ENCODE measurements at regions not wholly inside any gene's neighbourhood (a gene's known extent, or its start where the extent isn't known, plus 50 kb on each side); places are given as distances from the start of the nearest gene placed in this dataset.
"Not testable (repeated sequence)": the region's sequence is repeated elsewhere in the genome, so short reads cannot be mapped to it uniquely, and the experiment has no call there.

GRCh38 chr21:15472108-15473040, 257.4 kb upstream of the USP25 start:
- no peak for DNase-seq (ENCODE audit: low spot score)

GRCh38 chr21:15477773-15478172, 252.0 kb upstream of the USP25 start:
- not testable (repeated sequence) for DNase-seq (ENCODE audit: low spot score)

GRCh38 chr21:15480160-15480559, 249.6 kb upstream of the USP25 start:
- no peak for DNase-seq (ENCODE audit: low spot score)

- DNase-seq (ENCODE audit: low spot score) = peak; percentile 96
These were observed 246.5 kb upstream of the USP25 start for GRCh38 chr21:15483138-15483780.

- DNase-seq (ENCODE audit: low spot score) = no peak
These were observed 243.2 kb upstream of the USP25 start for GRCh38 chr21:15486460-15487195.

GRCh38 chr21:15487196-15487550, 242.6 kb upstream of the USP25 start:
- DNase-seq (ENCODE audit: low spot score) = no peak

- no peak for DNase-seq (ENCODE audit: low spot score)
These were observed 238.7 kb upstream of the USP25 start for GRCh38 chr21:15491100-15491499.

- no peak for DNase-seq (ENCODE audit: low spot score)
These were observed 236.1 kb upstream of the USP25 start for GRCh38 chr21:15493646-15494045.

GRCh38 chr21:15494481-15494880, 235.3 kb upstream of the USP25 start:
- no peak for DNase-seq (ENCODE audit: low spot score)

GRCh38 chr21:15495965-15496364, 233.8 kb upstream of the USP25 start:
- no peak for DNase-seq (ENCODE audit: low spot score)

GRCh38 chr21:15496911-15497310, 232.9 kb upstream of the USP25 start:
- peak; percentile 15 for DNase-seq (ENCODE audit: low spot score)

GRCh38 chr21:15498455-15498854, 231.3 kb upstream of the USP25 start:
- no peak for DNase-seq (ENCODE audit: low spot score)

GRCh38 chr21:15506086-15506485, 223.7 kb upstream of the USP25 start:
- no peak for DNase-seq (ENCODE audit: low spot score)

- DNase-seq (ENCODE audit: low spot score) = no peak
These were observed 221.2 kb upstream of the USP25 start for GRCh38 chr21:15508554-15508953.

- peak; percentile 46 for DNase-seq (ENCODE audit: low spot score)
These were observed 215.5 kb upstream of the USP25 start for GRCh38 chr21:15514073-15514946.

- DNase-seq (ENCODE audit: low spot score) = no peak
These were observed 213.9 kb upstream of the USP25 start for GRCh38 chr21:15515908-15516307.

GRCh38 chr21:15517394-15517793, 212.4 kb upstream of the USP25 start:
- no peak for DNase-seq (ENCODE audit: low spot score)

GRCh38 chr21:15520811-15521643, 208.8 kb upstream of the USP25 start:
- DNase-seq (ENCODE audit: low spot score) = no peak

- no peak for DNase-seq (ENCODE audit: low spot score)
These were observed 208.2 kb upstream of the USP25 start for GRCh38 chr21:15521644-15522001.

- no peak for DNase-seq (ENCODE audit: low spot score)
These were observed 207.6 kb upstream of the USP25 start for GRCh38 chr21:15522148-15522547.

- DNase-seq (ENCODE audit: low spot score) = no peak
These were observed 204.9 kb upstream of the USP25 start for GRCh38 chr21:15524855-15525254.
